Left hindlimb (tissue), 1 donor: ENCODE measurements at regions not wholly inside any gene's neighbourhood (a gene's known extent, or its start where the extent isn't known, plus 50 kb on each side); places are given as distances from the start of the nearest gene placed in this dataset.

Experiments used
- DNase-seq: peaks from one replicate; pipeline ENCODE4 v3.0.0-alpha.2; 2018

- no peak for DNase-seq
Observed at GRCh38 chr9:85427772-85428171, 314.0 kb downstream of the AGTPBP1 start.

DNA sequence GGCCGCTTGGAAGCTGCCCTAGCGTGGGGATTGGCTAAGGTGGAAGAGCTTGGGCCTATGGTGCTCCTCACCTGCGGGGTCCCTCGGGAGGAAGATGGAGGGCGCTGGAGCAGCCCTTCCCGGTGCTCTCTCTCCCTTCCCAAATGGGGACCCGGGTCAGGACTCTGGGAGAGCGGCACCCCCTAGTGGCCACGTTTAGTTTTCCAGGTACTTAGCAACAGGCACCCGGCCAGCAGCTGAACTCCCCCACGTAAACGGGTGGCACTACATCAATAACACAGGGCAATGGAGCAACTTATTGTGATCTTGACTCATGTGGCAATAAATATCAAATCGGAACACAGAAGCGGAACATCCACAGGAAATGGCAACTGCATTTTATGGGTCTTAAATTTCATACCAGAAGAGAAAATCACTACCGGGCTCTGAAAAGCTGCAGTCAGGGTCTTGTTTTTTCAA lies 316.6 kb downstream of the AGTPBP1 start:
- peak; percentile 64 for DNase-seq

DNA sequence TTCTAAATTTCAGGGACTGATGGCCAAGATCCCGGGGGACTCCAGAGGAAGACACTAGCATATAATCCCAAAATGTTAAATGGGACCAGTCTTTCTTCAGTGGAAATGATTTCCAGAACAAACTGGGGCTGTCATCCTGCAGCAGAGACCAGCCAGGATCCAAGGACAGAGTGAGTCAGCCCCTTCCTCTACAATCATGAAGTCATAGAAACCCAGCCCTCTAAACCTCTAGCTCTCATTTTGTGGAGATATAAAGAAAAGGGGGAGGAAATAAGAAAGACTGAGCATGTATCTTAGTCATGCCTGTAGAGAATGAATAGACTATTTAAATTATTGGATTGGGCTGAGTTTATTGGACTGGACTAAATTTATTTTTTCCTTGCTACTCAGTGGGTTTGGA lies 318.3 kb downstream of the AGTPBP1 start:
- DNase-seq = no peak

GRCh38 chr9:85421641-85422040 lies 320.1 kb downstream of the AGTPBP1 start:
- DNase-seq = no peak

DNA sequence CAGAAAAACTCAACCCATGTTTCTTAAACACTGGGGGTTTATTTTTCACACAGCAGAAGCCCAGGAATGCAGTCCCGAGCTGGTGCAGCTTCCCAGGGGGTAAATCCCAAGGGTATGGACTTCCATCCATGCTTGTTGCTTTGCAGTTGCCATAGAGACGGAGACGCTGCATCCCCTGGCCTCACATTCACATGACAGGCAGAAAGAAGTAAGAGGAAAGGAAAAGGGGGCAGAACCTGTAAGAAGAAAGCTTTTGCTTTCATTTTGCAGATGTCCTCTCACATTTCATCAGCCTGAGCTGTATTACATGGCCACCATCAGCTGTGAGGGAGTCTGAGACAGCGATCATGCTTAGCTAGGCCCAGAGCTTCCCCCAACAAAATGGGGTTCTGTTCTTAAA lies 321.0 kb downstream of the AGTPBP1 start:
- DNase-seq = no peak

DNA sequence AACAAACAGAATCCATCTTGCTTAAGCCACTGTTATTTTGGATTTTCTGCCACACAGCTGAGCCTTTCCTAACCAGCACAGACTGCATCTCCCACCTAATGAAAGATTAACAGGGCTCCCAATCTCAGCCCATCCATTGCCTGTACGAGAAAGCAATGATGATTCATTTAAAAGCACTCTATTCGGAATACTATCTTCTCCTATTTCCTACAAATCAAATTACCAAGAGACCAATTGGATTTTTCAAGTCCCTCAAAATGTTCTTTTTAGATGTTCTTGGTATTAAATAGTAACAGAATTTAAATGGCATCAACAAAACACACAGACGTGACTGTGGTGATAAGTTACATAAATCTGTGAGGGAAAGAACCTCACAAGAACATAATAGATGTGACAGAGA lies 324.1 kb downstream of the AGTPBP1 start:
- DNase-seq = no peak

DNA sequence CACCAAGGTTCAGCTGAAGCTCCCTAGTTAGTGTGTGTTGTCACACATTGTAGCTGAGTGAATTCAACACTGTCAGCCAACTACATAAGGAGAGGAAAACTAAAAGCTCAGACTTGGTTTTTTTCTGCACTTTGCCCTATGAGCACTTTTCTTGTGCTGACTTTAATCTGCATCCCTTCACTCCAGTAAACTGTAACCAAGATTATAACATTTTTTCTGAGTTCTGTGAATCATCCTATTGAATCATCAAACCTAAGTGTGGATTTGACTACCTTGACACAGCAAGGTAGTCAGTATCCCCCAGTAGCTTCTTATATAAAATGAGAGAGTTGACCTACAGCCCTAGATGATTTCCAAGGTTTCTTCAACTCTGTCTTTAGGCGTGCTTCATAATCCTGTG lies 325.0 kb downstream of the AGTPBP1 start:
- no peak for DNase-seq

DNA sequence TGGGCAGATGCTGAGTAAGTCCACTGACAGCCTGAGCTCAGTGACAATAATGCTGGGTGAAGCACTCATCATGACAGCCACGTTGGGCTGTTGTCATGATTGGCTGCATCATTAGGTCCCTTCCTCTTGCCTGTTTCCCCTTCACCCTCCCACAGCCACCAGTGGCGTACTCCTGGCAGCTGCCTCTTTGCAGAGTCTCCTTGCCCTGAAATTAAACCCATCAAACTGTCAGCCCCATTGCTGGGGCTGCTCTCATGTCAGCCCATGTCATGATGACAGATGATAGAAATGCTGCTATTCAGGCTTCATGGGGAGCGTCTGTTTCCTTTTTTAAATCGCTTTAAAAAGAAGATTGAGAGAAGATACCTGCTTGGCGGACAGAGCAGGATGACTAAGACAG lies 327.4 kb downstream of the AGTPBP1 start:
- DNase-seq = no peak

GRCh38 chr9:85408494-85408893 lies 333.3 kb downstream of the AGTPBP1 start:
- no peak for DNase-seq

- DNase-seq = no peak
Observed at GRCh38 chr9:85405566-85405950, 336.2 kb downstream of the AGTPBP1 start.

DNA sequence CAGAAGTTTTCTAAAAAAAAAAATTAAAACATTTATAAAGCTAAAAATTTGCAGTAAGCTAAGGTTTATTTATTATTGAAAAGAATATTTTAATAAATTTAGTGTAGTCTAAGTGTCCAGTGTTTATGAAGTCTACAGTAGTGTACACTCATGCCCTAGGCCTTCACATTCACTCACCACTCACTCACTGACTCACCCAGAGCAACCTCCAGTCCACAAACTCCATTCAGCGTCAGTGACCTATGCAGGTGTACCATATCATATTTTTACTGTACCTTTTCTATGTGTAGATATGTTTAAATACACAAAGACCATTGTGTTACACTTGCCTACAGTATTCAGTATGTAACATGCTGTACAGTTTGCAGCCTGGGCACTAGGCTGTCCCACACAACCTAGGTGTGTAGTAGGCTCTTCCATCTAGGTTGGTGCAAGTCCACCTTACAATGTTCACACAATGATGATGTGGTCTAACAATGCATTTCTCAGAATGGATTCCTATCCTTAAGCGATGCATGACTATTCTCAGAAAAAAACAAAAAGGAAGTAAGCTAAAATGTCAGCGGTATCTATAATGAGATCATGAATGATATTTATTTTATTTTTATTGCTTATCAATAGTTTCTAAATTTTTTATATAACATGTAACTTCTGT lies 336.7 kb downstream of the AGTPBP1 start:
- DNase-seq = no peak

DNA sequence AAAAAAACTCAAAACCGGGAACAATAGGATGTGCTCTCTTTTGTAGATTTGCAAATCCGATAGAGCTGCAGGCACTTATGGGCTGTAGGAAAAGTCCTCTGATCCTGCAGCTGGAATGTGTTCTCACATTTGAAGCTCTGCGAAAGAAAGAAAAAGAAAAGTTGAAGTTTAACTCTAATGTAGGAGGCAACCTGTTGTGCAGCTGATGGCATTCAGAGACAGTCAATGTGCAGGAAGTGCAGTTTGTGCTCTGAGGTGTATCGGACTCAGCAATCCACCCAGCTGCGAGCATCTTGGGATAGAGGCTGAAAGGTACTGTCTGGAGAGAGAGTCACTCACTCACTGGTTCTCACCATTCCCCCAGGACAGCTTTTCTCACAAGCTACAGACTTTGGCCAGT lies 339.2 kb downstream of the AGTPBP1 start:
- no peak for DNase-seq

DNA sequence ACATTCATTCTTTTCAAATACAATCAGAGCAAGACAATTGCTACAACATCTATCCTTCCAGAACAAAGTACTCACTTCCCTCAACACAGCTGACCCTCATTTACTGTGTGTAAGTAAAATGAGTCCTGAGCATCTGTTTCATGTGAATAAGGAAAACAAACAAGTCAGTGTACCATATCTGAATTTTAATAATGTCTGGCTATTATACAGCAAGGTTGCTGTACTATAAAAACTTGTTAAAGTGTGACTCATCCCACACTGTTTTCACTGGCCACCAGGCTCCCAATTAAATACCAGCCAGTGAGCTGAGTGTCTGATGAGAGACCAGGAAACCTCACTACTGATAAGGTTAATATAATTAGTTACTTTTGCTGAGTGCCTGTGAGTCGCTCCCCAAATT lies 339.8 kb downstream of the AGTPBP1 start:
- DNase-seq = no peak

GRCh38 chr9:85397005-85397404 lies 344.7 kb downstream of the AGTPBP1 start:
- DNase-seq = no peak

GRCh38 chr9:85392260-85392659 lies 349.5 kb downstream of the AGTPBP1 start:
- DNase-seq = no peak

DNA sequence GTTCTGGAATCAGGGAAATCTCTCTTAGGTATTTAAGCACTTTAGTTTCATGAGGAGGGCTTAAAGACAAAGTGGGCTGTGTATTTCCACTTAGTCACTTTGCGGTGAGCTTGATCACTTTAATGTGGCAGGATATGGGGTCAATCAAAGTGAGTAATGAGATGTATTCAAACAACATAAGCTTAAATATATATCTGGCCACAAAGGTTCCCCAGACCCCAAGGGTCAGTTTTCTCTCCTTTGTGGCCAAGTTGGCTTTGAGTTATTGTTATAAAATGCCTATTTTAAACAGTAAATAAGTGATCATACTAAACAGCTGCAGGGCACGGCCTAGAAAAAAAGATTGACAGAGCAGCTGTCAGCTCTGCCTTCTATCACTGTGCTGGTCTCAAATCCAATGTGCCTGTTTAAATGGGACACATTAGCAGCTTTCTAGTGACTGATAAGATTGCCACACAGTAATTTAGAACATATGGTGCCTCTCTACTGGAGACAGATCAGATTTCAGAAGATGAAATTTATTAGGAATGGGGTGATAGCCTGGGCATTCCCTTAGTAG lies 363.9 kb downstream of the AGTPBP1 start:
- no peak for DNase-seq

- no peak for DNase-seq
Observed at GRCh38 chr9:85368781-85369180, 373.0 kb downstream of the AGTPBP1 start.

DNA sequence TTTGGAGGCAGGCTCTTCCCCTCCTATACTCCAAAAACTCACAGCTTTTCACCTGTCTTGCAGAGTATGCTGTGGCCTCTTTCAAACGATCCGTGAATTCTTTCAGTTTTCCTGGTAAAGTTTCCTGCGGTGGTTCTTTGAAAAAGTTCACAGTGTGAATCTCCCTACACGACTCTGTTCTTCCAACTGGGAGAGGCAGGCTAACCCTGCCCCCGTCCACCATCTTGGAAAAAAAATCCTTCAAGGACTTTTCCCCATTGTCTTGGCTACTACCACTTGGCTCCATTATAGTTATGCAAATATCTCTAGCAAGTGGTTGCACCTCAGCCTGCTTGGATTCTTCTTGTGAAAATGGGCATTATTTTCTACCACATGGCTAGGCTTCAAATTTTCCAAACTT lies 382.6 kb downstream of the AGTPBP1 start:
- DNase-seq = no peak

DNA sequence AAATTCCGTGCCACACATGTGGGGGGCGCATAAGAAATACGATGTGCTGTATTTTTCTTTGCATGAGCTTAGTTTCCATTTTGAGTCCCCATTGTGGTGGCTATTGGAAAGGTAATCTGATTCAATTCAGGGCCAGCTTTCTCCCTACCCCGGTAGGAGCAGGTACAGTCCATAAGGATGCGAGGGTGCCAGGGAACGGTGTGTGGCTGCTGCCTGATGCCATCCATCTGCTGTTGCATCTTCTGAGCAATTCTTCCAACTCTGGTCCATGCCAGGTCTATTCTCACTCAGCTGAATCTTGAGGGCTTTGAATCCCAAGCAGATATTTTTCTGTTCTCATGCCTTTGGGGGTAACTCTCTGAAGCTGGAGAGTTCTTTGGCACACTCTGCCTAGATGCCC lies 392.7 kb downstream of the AGTPBP1 start:
- DNase-seq = no peak

- no peak for DNase-seq
Observed at GRCh38 chr9:85347541-85347940, 394.2 kb downstream of the AGTPBP1 start.

DNA sequence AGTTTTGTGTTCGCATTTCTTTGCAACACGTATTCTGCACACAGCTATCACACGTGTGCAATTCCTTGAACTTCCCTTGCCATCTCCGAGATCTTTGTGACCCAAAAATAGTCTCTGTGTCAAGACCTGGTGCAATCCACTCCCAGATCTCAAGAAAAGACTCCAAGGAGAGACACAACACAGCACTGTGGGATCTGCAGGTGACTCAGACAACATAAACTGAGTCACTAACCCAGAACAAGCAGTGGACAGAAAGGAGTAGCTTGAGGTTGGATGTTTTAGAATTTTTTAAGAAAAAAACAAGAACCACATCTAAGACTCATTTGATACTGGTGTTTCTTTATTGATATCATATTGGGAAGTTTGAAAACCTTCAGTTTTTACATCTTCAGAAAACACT lies 396.9 kb downstream of the AGTPBP1 start:
- DNase-seq = no peak

GRCh38 chr9:85339338-85339737 lies 402.4 kb downstream of the AGTPBP1 start:
- no peak for DNase-seq

DNA sequence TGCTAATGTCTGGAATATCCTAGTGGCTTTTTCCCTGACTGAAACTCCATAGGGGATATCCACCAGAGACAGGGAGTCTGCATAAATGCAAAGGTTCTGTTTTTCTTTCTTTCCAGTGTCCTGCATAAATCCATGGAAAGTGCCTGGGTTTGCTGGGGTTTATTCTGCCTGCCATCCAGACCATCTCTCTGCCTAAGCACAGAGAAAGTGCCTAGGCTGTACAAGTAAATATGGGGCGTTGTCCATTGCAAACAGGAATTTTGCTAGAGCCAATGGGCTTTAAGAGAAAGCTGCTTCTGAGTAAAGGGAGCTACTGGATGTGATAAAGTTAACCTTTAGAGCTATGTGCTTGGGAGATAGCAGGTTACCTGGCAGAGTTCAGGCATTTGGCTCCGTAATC lies 407.5 kb downstream of the AGTPBP1 start:
- no peak for DNase-seq

GRCh38 chr9:85332487-85332886 lies 409.3 kb downstream of the AGTPBP1 start:
- no peak for DNase-seq

DNA sequence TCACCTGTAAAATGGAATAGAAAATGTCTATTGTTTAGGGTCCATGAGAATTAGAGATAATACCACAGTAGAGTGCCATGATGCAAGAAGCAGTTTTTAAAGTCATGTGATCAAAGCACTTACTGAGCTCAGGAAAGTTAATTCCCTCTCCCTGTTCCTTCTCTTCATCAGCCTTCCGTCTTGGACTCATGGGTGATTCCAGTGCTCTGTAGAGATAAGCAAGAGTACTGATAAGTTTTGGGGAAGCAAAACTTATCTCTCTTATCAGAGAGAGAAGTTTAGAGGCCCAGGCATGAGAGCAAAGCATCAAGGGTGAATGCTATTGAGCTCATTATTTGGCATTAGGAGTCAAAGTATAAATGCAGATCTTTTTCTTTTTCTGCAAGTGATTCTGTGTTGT lies 410.1 kb downstream of the AGTPBP1 start:
- DNase-seq = no peak
